ENCODE measurements at regions not wholly inside any gene's neighbourhood (a gene's known extent, or its start where the extent isn't known, plus 50 kb on each side); places are given as distances from the start of the nearest gene placed in this dataset.

GRCh38 chr10:3484306-3485056 lies 300.5 kb downstream of the KLF6 start:
- TF ChIP-seq CTCF (IDR thresholded peaks at IDR 0.05; ENCODE audit: extremely low read depth in 1 of 2, insufficient read depth in 1 of 2, low read depth in 1 of 2, low read length in 2 of 2) (no peak), POLR2AphosphoS5 (IDR thresholded peaks at IDR 0.05; ENCODE audit: insufficient read depth, low read depth, low read length) (no peak), MAX (IDR thresholded peaks at IDR 0.05; ENCODE audit: insufficient read depth, insufficient read length) (no peak), POLR2A (IDR thresholded peaks at IDR 0.05; ENCODE audit: low read depth, low read length) (no peak), MYC (IDR thresholded peaks at IDR 0.05; ENCODE audit: low read depth, low read length) (no peak), EZH2 (IDR thresholded peaks at IDR 0.05; ENCODE audit: borderline replicate concordance, low read depth, low read length, severe bottlenecking) (no peak), JUN (IDR thresholded peaks at IDR 0.05; ENCODE audit: borderline replicate concordance, insufficient read depth, insufficient read length, low read depth) (no peak), GATA2 (IDR thresholded peaks at IDR 0.05; ENCODE audit: insufficient read depth, insufficient read length, low read depth, low read length) (no peak), FOS (IDR thresholded peaks at IDR 0.05; ENCODE audit: borderline replicate concordance, insufficient read depth, low read length) (no peak)
